ENCODE measurements at regions not wholly inside any gene's neighbourhood (a gene's known extent, or its start where the extent isn't known, plus 50 kb on each side); places are given as distances from the start of the nearest gene placed in this dataset.
A peak's percentile ranks its signal among the peaks of the same experiment; 100 is the strongest.

GRCh38 chr3:110126065-110126464 is 788.7 kb upstream of the DPPA4 start:
- H3K36me3 ChIP-seq (ENCODE audit: control insufficient read depth, insufficient read depth, low read length), result no peaks in the 10 kb centered on the region
- no peak for DNase-seq
- no peak overlapping the region for H3K4me3 ChIP-seq (ENCODE audit: low read length)
- peaks cover 2% of the 10 kb centered on the region for H3K9me3 ChIP-seq (replicated peaks; ENCODE audit: control insufficient read depth, low read depth, low read length)
- whole genome bisulfite sequencing (ENCODE audit: insufficient coverage), result 82% methylated on average over 8 of the region's 10 CpGs
- no peaks in the 10 kb centered on the region for H3K4me1 ChIP-seq (ENCODE audit: control insufficient read depth, insufficient read depth, low read length)
- no peaks in the 10 kb centered on the region for H3K27me3 ChIP-seq (ENCODE audit: control insufficient read depth, insufficient read depth, low read length)
- no peak overlapping the region for H3K27ac ChIP-seq (ENCODE audit: low read length)

GRCh38 chr3:110133971-110134370 is 796.6 kb upstream of the DPPA4 start:
- Histone ChIP-seq H3K27ac (ENCODE audit: low read length) (no peak overlapping the region), H3K4me1 (ENCODE audit: control insufficient read depth, insufficient read depth, low read length) (peaks cover 3% of the 10 kb centered on the region), H3K4me3 (ENCODE audit: low read length) (no peak overlapping the region), H3K36me3 (ENCODE audit: control insufficient read depth, insufficient read depth, low read length) (no peaks in the 10 kb centered on the region), H3K9me3 (replicated peaks; ENCODE audit: control insufficient read depth, low read depth, low read length) (peaks cover 2% of the 10 kb centered on the region), H3K27me3 (ENCODE audit: control insufficient read depth, insufficient read depth, low read length) (no peaks in the 10 kb centered on the region)
- no peak for DNase-seq
- 89% methylated on average over 1 of the region's 2 CpGs for WGBS (ENCODE audit: insufficient coverage)

GRCh38 chr3:110139048-110139447 is 801.7 kb upstream of the DPPA4 start:
- Histone ChIP-seq H3K9me3 (replicated peaks; ENCODE audit: control insufficient read depth, low read depth, low read length) (peaks cover 2% of the 10 kb centered on the region), H3K36me3 (ENCODE audit: control insufficient read depth, insufficient read depth, low read length) (no peaks in the 10 kb centered on the region), H3K27me3 (ENCODE audit: control insufficient read depth, insufficient read depth, low read length) (no peaks in the 10 kb centered on the region), H3K27ac (ENCODE audit: low read length) (peak overlapping the region; percentile 31), H3K4me3 (ENCODE audit: low read length) (no peak overlapping the region), H3K4me1 (ENCODE audit: control insufficient read depth, insufficient read depth, low read length) (peaks cover 7% of the 10 kb centered on the region)
- 40% methylated on average over 1 of the region's 4 CpGs for WGBS (ENCODE audit: insufficient coverage)
- DNase-seq, result no peak

GRCh38 chr3:110139821-110140220 is 802.5 kb upstream of the DPPA4 start:
- Histone ChIP-seq H3K36me3 (ENCODE audit: control insufficient read depth, insufficient read depth, low read length) (no peaks in the 10 kb centered on the region), H3K27ac (ENCODE audit: low read length) (no peak overlapping the region), H3K4me1 (ENCODE audit: control insufficient read depth, insufficient read depth, low read length) (peaks cover 7% of the 10 kb centered on the region), H3K27me3 (ENCODE audit: control insufficient read depth, insufficient read depth, low read length) (no peaks in the 10 kb centered on the region), H3K4me3 (ENCODE audit: low read length) (no peak overlapping the region), H3K9me3 (replicated peaks; ENCODE audit: control insufficient read depth, low read depth, low read length) (peaks cover 2% of the 10 kb centered on the region)
- DNase-seq, result peak; percentile 82
- no CpG with 5 or more reads among the region's 2 CpGs for WGBS (ENCODE audit: insufficient coverage)

GRCh38 chr3:110149763-110150162 is 812.4 kb upstream of the DPPA4 start:
- Histone ChIP-seq H3K9me3 (replicated peaks; ENCODE audit: control insufficient read depth, low read depth, low read length) (no peaks in the 10 kb centered on the region), H3K27ac (ENCODE audit: low read length) (no peak overlapping the region), H3K36me3 (ENCODE audit: control insufficient read depth, insufficient read depth, low read length) (no peaks in the 10 kb centered on the region), H3K4me1 (ENCODE audit: control insufficient read depth, insufficient read depth, low read length) (no peaks in the 10 kb centered on the region), H3K27me3 (ENCODE audit: control insufficient read depth, insufficient read depth, low read length) (no peaks in the 10 kb centered on the region), H3K4me3 (ENCODE audit: low read length) (no peak overlapping the region)
- DNase-seq, result no peak

- Histone ChIP-seq H3K4me1 (ENCODE audit: control insufficient read depth, insufficient read depth, low read length) (no peaks in the 10 kb centered on the region), H3K9me3 (replicated peaks; ENCODE audit: control insufficient read depth, low read depth, low read length) (no peaks in the 10 kb centered on the region), H3K27ac (ENCODE audit: low read length) (no peak overlapping the region), H3K36me3 (ENCODE audit: control insufficient read depth, insufficient read depth, low read length) (no peaks in the 10 kb centered on the region), H3K4me3 (ENCODE audit: low read length) (no peak overlapping the region), H3K27me3 (ENCODE audit: control insufficient read depth, insufficient read depth, low read length) (no peaks in the 10 kb centered on the region)
- 80% methylated on average over 2 of the region's 4 CpGs for WGBS (ENCODE audit: insufficient coverage)
- peak; percentile 11 for DNase-seq
Measured at GRCh38 chr3:110157221-110157620, 819.9 kb upstream of the DPPA4 start.

GRCh38 chr3:110164632-110165369 is 827.5 kb upstream of the DPPA4 start:
- peak; percentile 49 for DNase-seq
- no peaks in the 10 kb centered on the region for H3K9me3 ChIP-seq (replicated peaks; ENCODE audit: control insufficient read depth, low read depth, low read length)
- H3K27me3 ChIP-seq (ENCODE audit: control insufficient read depth, insufficient read depth, low read length), result no peaks in the 10 kb centered on the region
- WGBS (ENCODE audit: insufficient coverage), result no CpG with 5 or more reads among the region's 6 CpGs
- H3K4me1 ChIP-seq (ENCODE audit: control insufficient read depth, insufficient read depth, low read length), result no peaks in the 10 kb centered on the region
- no peak overlapping the region for H3K4me3 ChIP-seq (ENCODE audit: low read length)
- peak overlapping the region; percentile 65 for H3K27ac ChIP-seq (ENCODE audit: low read length)
- no peaks in the 10 kb centered on the region for H3K36me3 ChIP-seq (ENCODE audit: control insufficient read depth, insufficient read depth, low read length)

- 30% methylated on average over 2 of the region's 3 CpGs for WGBS (ENCODE audit: insufficient coverage)
- DNase-seq, result peak; percentile 7
- Histone ChIP-seq H3K27ac (ENCODE audit: low read length) (no peak overlapping the region), H3K4me1 (ENCODE audit: control insufficient read depth, insufficient read depth, low read length) (no peaks in the 10 kb centered on the region), H3K4me3 (ENCODE audit: low read length) (no peak overlapping the region), H3K27me3 (ENCODE audit: control insufficient read depth, insufficient read depth, low read length) (no peaks in the 10 kb centered on the region), H3K9me3 (replicated peaks; ENCODE audit: control insufficient read depth, low read depth, low read length) (no peaks in the 10 kb centered on the region), H3K36me3 (ENCODE audit: control insufficient read depth, insufficient read depth, low read length) (no peaks in the 10 kb centered on the region)
Measured at GRCh38 chr3:110165370-110165743, 828.0 kb upstream of the DPPA4 start.

GRCh38 chr3:110165753-110166152 is 828.4 kb upstream of the DPPA4 start:
- H3K27ac ChIP-seq (ENCODE audit: low read length), result no peak overlapping the region
- 65% methylated on average over 2 of the region's 8 CpGs for WGBS (ENCODE audit: insufficient coverage)
- H3K4me1 ChIP-seq (ENCODE audit: control insufficient read depth, insufficient read depth, low read length), result no peaks in the 10 kb centered on the region
- H3K9me3 ChIP-seq (replicated peaks; ENCODE audit: control insufficient read depth, low read depth, low read length), result no peaks in the 10 kb centered on the region
- no peaks in the 10 kb centered on the region for H3K36me3 ChIP-seq (ENCODE audit: control insufficient read depth, insufficient read depth, low read length)
- DNase-seq, result no peak
- H3K4me3 ChIP-seq (ENCODE audit: low read length), result no peak overlapping the region
- no peaks in the 10 kb centered on the region for H3K27me3 ChIP-seq (ENCODE audit: control insufficient read depth, insufficient read depth, low read length)

GRCh38 chr3:110166791-110167190 is 829.4 kb upstream of the DPPA4 start:
- no peaks in the 10 kb centered on the region for H3K36me3 ChIP-seq (ENCODE audit: control insufficient read depth, insufficient read depth, low read length)
- no peaks in the 10 kb centered on the region for H3K9me3 ChIP-seq (replicated peaks; ENCODE audit: control insufficient read depth, low read depth, low read length)
- H3K4me1 ChIP-seq (ENCODE audit: control insufficient read depth, insufficient read depth, low read length), result no peaks in the 10 kb centered on the region
- no peak overlapping the region for H3K27ac ChIP-seq (ENCODE audit: low read length)
- DNase-seq, result no peak
- no peaks in the 10 kb centered on the region for H3K27me3 ChIP-seq (ENCODE audit: control insufficient read depth, insufficient read depth, low read length)
- H3K4me3 ChIP-seq (ENCODE audit: low read length), result no peak overlapping the region
- WGBS (ENCODE audit: insufficient coverage), result no CpG with 5 or more reads among the region's 1 CpG

- no peaks in the 10 kb centered on the region for H3K4me1 ChIP-seq (ENCODE audit: control insufficient read depth, insufficient read depth, low read length)
- no peaks in the 10 kb centered on the region for H3K9me3 ChIP-seq (replicated peaks; ENCODE audit: control insufficient read depth, low read depth, low read length)
- no peak for DNase-seq
- no peaks in the 10 kb centered on the region for H3K36me3 ChIP-seq (ENCODE audit: control insufficient read depth, insufficient read depth, low read length)
- no peak overlapping the region for H3K27ac ChIP-seq (ENCODE audit: low read length)
- 100% methylated on average over 1 of the region's 2 CpGs for WGBS (ENCODE audit: insufficient coverage)
- no peaks in the 10 kb centered on the region for H3K27me3 ChIP-seq (ENCODE audit: control insufficient read depth, insufficient read depth, low read length)
- H3K4me3 ChIP-seq (ENCODE audit: low read length), result no peak overlapping the region
Measured at GRCh38 chr3:110174908-110175307, 837.6 kb upstream of the DPPA4 start.

Measured in muscle of leg (tissue), 3 donors.